Endothelial cell of umbilical vein (primary cell): ENCODE measurements at regions not wholly inside any gene's neighbourhood (a gene's known extent, or its start where the extent isn't known, plus 50 kb on each side); places are given as distances from the start of the nearest gene placed in this dataset.

Experiments
- BruUV-seq: library from RNA; stranded (reverse); fragments of 400-500 nt; replicated peaks from 2 replicates; lab custom pipeline; 2021; lab: Mats Ljungman, UMichigan
- CTCF ChIA-PET: fragments of 300-600, 350-600 bp; sonication (Branson Sonifier 250); formaldehyde crosslinking; loops from one replicate; lab custom pipeline; 2021; ENCODE audit warnings: antibody characterized with exemption, inconsistent platforms; lab: Charles Lee
- POLR2A ChIA-PET: fragments of 300-600, 350-600 bp; sonication (Branson Sonifier 250); formaldehyde crosslinking; loops from one replicate; lab custom pipeline; 2021; ENCODE audit warnings: antibody characterized with exemption, inconsistent platforms; lab: Charles Lee
- DNase-seq: peaks from one replicate; pipeline ENCODE4 v3.0.0-alpha.2; 2011; ENCODE audit warnings: low read depth, low spot score
- FAIRE-seq: peaks from 2 replicates; lab custom pipeline; 2011; peaks lifted over from hg19 to GRCh38; lab: Jason Lieb, UNC
- H2AFZ ChIP-seq: 2 replicates; pipeline ENCODE4 v1.6.0; 2012; ENCODE audit warnings: low read depth, low read length, control low read depth, inconsistent platforms
- H3K27ac ChIP-seq: 2 replicates; pipeline ENCODE4 v1.5.1; 2011; ENCODE audit warnings: low read depth, mild to moderate bottlenecking, control low read depth, low read length, moderate library complexity; ENCODE audit not compliant: insufficient read depth
- H3K27me3 ChIP-seq, 2 experiments: 2 replicates each; pipeline versions ENCODE4 v1.6.0 to v1.6.1; 2011; ENCODE audit warnings: low read length in 2 of 2, mixed read lengths in 1 of 2; ENCODE audit not compliant: control insufficient read depth in 2 of 2, insufficient read depth in 2 of 2
- H3K36me3 ChIP-seq, 2 experiments: 2 replicates in 1 of 2; 3 replicates in 1 of 2; pipeline ENCODE4 v1.5.1; 2011; ENCODE audit warnings: low read length in 2 of 2, mild to moderate bottlenecking in 1 of 2, moderate library complexity in 1 of 2; ENCODE audit not compliant: control insufficient read depth in 2 of 2, insufficient read depth in 2 of 2; ENCODE audit errors: extremely low read depth in 1 of 2
- H3K4me1 ChIP-seq: 3 replicates; pipeline ENCODE4 v1.5.1; 2011; ENCODE audit warnings: mild to moderate bottlenecking, low read length; ENCODE audit not compliant: control insufficient read depth, insufficient read depth; ENCODE audit errors: extremely low read depth
- H3K4me2 ChIP-seq: 2 replicates; pipeline ENCODE4 v1.6.1; 2011; ENCODE audit warnings: low read length, control low read depth, mixed read lengths; ENCODE audit not compliant: insufficient read depth
- H3K4me3 ChIP-seq, 3 experiments: fragments of 200-600 bp in 1 of 3; sonication (generic), shearing (Covaris generic) in 1 of 3; replicated peaks in 1 of 3; 2 replicates each; pipeline ENCODE4 v1.5.1; 2011 to 2016; ENCODE audit warnings: control low read depth in 3 of 3, low read length in 3 of 3, mild to moderate bottlenecking in 2 of 3, inconsistent platforms in 1 of 3, low read depth in 1 of 3, moderate library complexity in 1 of 3; ENCODE audit not compliant: insufficient read depth in 1 of 3
- H3K79me2 ChIP-seq: 2 replicates; pipeline ENCODE4 v1.6.0; 2012; ENCODE audit warnings: low read length, inconsistent platforms; ENCODE audit not compliant: control insufficient read depth, insufficient read depth
- H3K9ac ChIP-seq: replicated peaks from 2 replicates; pipeline ENCODE3; 2011; ENCODE audit warnings: low read length, control low read depth; ENCODE audit not compliant: insufficient read depth; ENCODE audit errors: extremely low read depth
- H3K9me1 ChIP-seq: replicated peaks from 3 replicates; pipeline ENCODE4 v1.6.0; 2011; ENCODE audit warnings: mild to moderate bottlenecking, low read length; ENCODE audit not compliant: control insufficient read depth, insufficient read depth; ENCODE audit errors: extremely low read depth
- H3K9me3 ChIP-seq: replicated peaks from 2 replicates; pipeline ENCODE4 v1.5.1; 2012; ENCODE audit warnings: low read length, inconsistent platforms; ENCODE audit not compliant: control insufficient read depth, insufficient read depth
- H4K20me1 ChIP-seq: replicated peaks from 2 replicates; pipeline ENCODE3; 2011; ENCODE audit warnings: mild to moderate bottlenecking, low read length; ENCODE audit not compliant: control insufficient read depth, insufficient read depth; ENCODE audit errors: extremely low read depth
- CTCF ChIP-seq, 2 donors: IDR thresholded peaks; 1 replicate in 1 of 2; 2 replicates in 1 of 2; pipeline ENCODE4 v1.5.1; 2011; ENCODE audit warnings: low read length in 2 of 2, mild to moderate bottlenecking in 2 of 2, moderate library complexity in 2 of 2, control low read depth in 1 of 2, inconsistent platforms in 1 of 2, low read depth in 1 of 2; ENCODE audit not compliant: insufficient read depth in 1 of 2; ENCODE audit errors: extremely low read depth in 1 of 2
- EZH2 ChIP-seq: IDR thresholded peaks from 2 replicates; pipeline ENCODE4 v1.6.1; 2012; ENCODE audit warnings: borderline replicate concordance, low read depth, mild to moderate bottlenecking, moderate library complexity, low read length, inconsistent platforms; ENCODE audit not compliant: severe bottlenecking
- FOS ChIP-seq: IDR thresholded peaks from 2 replicates; pipeline ENCODE4 v1.6.1; 2011; ENCODE audit warnings: mild to moderate bottlenecking, low read length, moderate library complexity, borderline replicate concordance; ENCODE audit not compliant: insufficient read depth
- GATA2 ChIP-seq: IDR thresholded peaks from 2 replicates; pipeline ENCODE4 v1.7.0; 2011; ENCODE audit warnings: low read depth, mild to moderate bottlenecking, moderate library complexity, mixed read lengths, low read length; ENCODE audit not compliant: insufficient read length, insufficient read depth
- JUN ChIP-seq: IDR thresholded peaks from 2 replicates; pipeline ENCODE4 v1.6.1; 2011; ENCODE audit warnings: borderline replicate concordance, low read depth; ENCODE audit not compliant: insufficient read length, insufficient read depth
- MAX ChIP-seq: IDR thresholded peaks from 2 replicates; pipeline ENCODE4 v1.6.1; 2011; ENCODE audit not compliant: insufficient read depth, insufficient read length
- MYC ChIP-seq: IDR thresholded peaks from one replicate; pipeline ENCODE4 v1.6.1; 2011; ENCODE audit warnings: mild to moderate bottlenecking, low read depth, low read length
- POLR2A ChIP-seq: IDR thresholded peaks from 2 replicates; pipeline ENCODE4 v1.6.1; 2012; ENCODE audit warnings: low read depth, mild to moderate bottlenecking, control low read depth, low read length
- POLR2AphosphoS5 ChIP-seq: IDR thresholded peaks from 2 replicates; pipeline ENCODE4 v1.6.1; 2012; ENCODE audit warnings: low read depth, mild to moderate bottlenecking, control low read depth, low read length, moderate library complexity; ENCODE audit not compliant: insufficient read depth
- dilution Hi-C: fragments of 300-500 bp; cut with MboI; formaldehyde crosslinking; loops from one replicate; pipeline ENCODE4 v1.15.0; 2019; ENCODE audit warnings: low sequenced_read_pairs; ENCODE audit not compliant: extremely low pct_ligation_motif_present
- intact Hi-C: fragments of 100-400 bp; cut with micrococcal nuclease; formaldehyde crosslinking; loops from one replicate; pipeline ENCODE4 v1.10.0; 2022

DNA sequence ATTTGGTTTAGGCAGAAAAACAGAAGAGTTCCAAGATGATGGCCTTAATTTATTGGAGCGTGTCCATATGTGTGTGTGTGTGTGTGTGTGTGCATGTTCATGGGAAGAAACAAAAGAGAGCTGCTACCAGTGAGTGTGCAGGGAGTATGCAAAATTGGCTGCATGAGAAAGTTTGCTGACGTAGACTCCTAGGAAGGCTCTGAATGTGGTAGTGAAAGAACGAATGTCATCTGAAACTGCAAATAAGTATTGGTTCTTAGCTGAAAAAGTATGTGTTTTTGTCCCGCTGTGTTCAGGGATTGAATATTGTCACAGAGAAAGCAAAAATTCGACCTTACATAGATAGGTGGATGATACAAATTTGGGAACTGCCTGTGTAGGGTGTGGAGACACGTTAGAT is 542.6 kb upstream of the COX7C start:
- Histone ChIP-seq H3K36me3 (no peaks in the 10 kb centered on the region), H4K20me1 (no peaks in the 10 kb centered on the region), H2AFZ (no peak overlapping the region), H3K9ac (no peak overlapping the region), H3K4me1 (no peaks in the 10 kb centered on the region), H3K79me2 (no peaks in the 10 kb centered on the region), H3K9me3 (no peaks in the 10 kb centered on the region), H3K27me3 (no peaks in the 10 kb centered on the region), H3K4me2 (no peak overlapping the region), H3K27ac (no peak overlapping the region), H3K9me1 (no peaks in the 10 kb centered on the region), H3K4me3 (no peak overlapping the region)
- TF ChIP-seq JUN (no peak), GATA2 (no peak), CTCF (IDR thresholded peaks at IDR 0.05; ENCODE audit: extremely low read depth in 1 of 2, insufficient read depth in 1 of 2, low read depth in 1 of 2, low read length in 2 of 2) (no peak), POLR2A (no peak), MAX (no peak), EZH2 (no peak), FOS (no peak), MYC (no peak), POLR2AphosphoS5 (no peak)
- intact Hi-C loops (no loop called here), dilution Hi-C loops (no loop called here)
- ChIA-PET POLR2A (no interaction called here), CTCF (no interaction called here)
- DNase-seq (no peak), FAIRE-seq (no peak)
- no TSS peak for BruUV-seq
